ENCODE measurements at regions not wholly inside any gene's neighbourhood (a gene's known extent, or its start where the extent isn't known, plus 50 kb on each side); places are given as distances from the start of the nearest gene placed in this dataset.

DNA sequence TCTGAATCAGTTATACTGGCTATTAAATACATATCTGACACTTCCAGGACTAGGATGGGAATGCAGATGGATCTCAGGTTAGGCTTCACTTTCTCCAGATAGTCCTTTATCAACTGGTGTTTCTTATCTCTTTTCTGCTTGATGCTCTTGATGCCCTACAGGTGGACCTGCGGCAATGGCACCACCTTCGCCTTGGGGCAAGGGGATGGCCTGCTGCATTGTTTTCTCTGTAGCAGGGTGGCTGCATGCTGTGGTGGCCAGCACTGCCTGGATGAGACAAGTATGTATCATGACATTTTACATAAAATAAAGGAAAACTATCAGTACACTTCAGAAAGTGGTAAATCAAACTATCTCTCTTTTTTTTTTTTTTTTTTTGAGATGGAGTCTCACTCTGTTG is 217.7 kb upstream of the ZP4 start:
- no peak overlapping the region for H3K27ac ChIP-seq
- H3K9ac ChIP-seq: no peak overlapping the region
- TF ChIP-seq Cebpa-rat (IDR thresholded peaks at IDR 0.05): no peak
- no peak overlapping the region for H3K4me2 ChIP-seq
- H3K4me3 ChIP-seq: no peak overlapping the region
- no peaks in the 10 kb centered on the region for H3K9me3 ChIP-seq
- H4K20me1 ChIP-seq: no peaks in the 10 kb centered on the region
- H3K4me1 ChIP-seq: no peaks in the 10 kb centered on the region
- no peaks in the 10 kb centered on the region for H3K27me3 ChIP-seq
- no peaks in the 10 kb centered on the region for H3K36me3 ChIP-seq

DNA sequence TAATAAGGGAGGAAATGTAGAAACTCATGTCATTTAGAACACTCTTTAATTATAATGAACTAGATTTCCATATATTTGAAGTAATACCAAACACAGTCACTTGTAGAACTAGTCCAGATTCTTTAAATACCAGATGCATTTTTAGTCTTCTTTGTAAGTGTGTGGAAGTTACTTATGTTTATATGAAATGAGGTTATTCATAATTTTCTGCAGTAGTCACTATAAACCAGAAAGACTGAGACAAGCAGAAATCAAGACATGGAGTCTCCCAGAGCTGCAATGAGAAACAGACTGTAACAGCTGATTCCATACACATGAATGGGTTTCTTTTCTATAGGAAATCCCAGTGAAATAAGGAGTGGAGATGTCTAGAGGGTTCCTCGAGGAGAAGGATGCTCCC is 216.6 kb upstream of the ZP4 start:
- no peak overlapping the region for H3K27ac ChIP-seq
- H3K9me3 ChIP-seq: no peaks in the 10 kb centered on the region
- H3K4me1 ChIP-seq: no peaks in the 10 kb centered on the region
- no peaks in the 10 kb centered on the region for H4K20me1 ChIP-seq
- no peaks in the 10 kb centered on the region for H3K27me3 ChIP-seq
- TF ChIP-seq Cebpa-rat (IDR thresholded peaks at IDR 0.05): no peak
- H3K4me2 ChIP-seq: no peak overlapping the region
- no peak overlapping the region for H3K4me3 ChIP-seq
- no peak overlapping the region for H3K9ac ChIP-seq
- no peaks in the 10 kb centered on the region for H3K36me3 ChIP-seq

DNA sequence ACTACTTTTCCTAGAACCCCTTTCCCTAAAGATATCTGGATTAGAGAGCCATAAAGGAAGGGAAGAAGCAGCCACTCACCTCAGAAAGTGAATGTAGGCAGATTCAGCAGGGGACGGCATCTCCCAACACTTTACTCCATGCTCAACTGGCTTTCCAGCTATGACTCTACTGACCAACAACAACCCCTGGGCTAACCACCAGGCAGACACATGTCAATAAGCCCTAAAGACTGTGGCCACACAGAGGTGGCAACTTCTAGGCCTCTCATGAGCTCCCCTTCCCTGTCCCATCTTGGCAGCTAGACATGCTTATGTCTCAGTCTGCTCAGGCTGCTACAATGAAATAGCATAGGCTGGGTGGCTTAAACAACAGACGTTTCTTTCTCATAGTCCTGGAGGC is 214.0 kb upstream of the ZP4 start:
- no peaks in the 10 kb centered on the region for H3K9me3 ChIP-seq
- no peaks in the 10 kb centered on the region for H4K20me1 ChIP-seq
- no peaks in the 10 kb centered on the region for H3K4me1 ChIP-seq
- no peak overlapping the region for H3K4me2 ChIP-seq
- no peak overlapping the region for H3K9ac ChIP-seq
- H3K4me3 ChIP-seq: no peak overlapping the region
- H3K27me3 ChIP-seq: no peaks in the 10 kb centered on the region
- no peaks in the 10 kb centered on the region for H3K36me3 ChIP-seq
- no peak overlapping the region for H3K27ac ChIP-seq
- no peak for TF ChIP-seq Cebpa-rat (IDR thresholded peaks at IDR 0.05)

DNA sequence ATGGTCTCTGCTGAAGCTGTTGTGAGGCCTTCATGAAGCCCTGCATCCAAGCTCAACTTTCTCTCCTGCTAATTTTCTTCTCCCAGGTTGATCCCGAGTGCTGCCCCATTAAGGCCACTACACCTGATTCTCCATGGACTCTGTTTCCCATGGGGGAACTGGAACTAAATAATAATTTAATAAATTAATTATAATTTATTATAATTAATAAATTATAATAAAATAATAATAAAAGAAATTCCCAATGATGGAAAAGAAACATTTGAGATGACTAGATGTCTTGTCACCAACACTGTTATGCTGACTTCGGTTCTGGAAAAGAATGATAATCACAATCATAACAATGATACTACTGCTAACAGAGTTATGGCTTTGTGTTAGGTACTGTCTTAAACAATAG is 211.2 kb upstream of the ZP4 start:
- Histone ChIP-seq H3K9ac (no peak overlapping the region), H4K20me1 (no peaks in the 10 kb centered on the region), H3K4me2 (no peak overlapping the region), H3K27me3 (no peaks in the 10 kb centered on the region), H3K4me1 (no peaks in the 10 kb centered on the region), H3K4me3 (no peak overlapping the region), H3K9me3 (no peaks in the 10 kb centered on the region), H3K27ac (no peak overlapping the region), H3K36me3 (no peaks in the 10 kb centered on the region)
- TF ChIP-seq Cebpa-rat (IDR thresholded peaks at IDR 0.05): no peak

DNA sequence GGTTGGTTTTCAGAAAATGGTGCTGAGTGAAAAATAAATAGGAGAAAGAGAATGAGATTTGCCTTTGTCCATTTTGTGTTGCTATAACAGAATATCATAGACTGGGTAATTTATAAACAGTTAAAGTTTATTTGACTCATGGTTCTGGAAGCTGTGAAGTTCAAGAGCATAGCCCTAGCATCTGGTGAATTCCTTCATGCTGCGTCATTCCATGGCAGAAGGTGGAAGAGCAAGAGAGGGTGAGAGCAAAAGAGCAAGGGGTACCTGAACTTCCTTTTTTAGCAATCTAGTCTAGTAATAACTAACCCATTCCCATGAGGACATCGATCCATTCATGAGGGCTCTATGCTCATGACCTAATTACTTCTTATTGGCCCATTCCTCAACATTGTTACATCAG is 209.1 kb upstream of the ZP4 start:
- no peak overlapping the region for H3K9ac ChIP-seq
- H4K20me1 ChIP-seq: no peaks in the 10 kb centered on the region
- no peak for TF ChIP-seq Cebpa-rat (IDR thresholded peaks at IDR 0.05)
- H3K36me3 ChIP-seq: no peaks in the 10 kb centered on the region
- H3K4me1 ChIP-seq: no peaks in the 10 kb centered on the region
- no peak overlapping the region for H3K27ac ChIP-seq
- H3K4me2 ChIP-seq: no peak overlapping the region
- H3K27me3 ChIP-seq: no peaks in the 10 kb centered on the region
- H3K9me3 ChIP-seq: no peaks in the 10 kb centered on the region
- H3K4me3 ChIP-seq: no peak overlapping the region

DNA sequence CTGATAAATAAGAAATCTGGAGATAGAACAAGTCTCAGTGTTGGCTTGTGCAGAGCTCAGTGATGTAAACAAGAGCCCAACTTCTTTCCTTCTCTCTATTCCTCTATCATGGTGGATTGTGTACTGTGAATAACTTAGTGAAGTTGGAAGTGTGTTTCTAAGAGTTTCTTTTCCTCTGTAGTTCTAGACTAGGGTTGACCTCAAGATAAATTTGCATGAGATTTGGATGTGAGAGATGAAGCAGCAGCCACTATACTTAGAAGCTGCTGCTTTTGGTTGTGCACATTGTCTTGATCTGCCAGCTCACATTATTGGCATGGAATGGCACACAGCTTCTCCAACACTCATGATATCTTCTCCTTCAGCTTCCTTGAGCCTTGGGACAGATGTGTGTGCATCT is 198.9 kb upstream of the ZP4 start:
- no peaks in the 10 kb centered on the region for H3K9me3 ChIP-seq
- no peaks in the 10 kb centered on the region for H4K20me1 ChIP-seq
- H3K27ac ChIP-seq: no peak overlapping the region
- H3K4me3 ChIP-seq: no peak overlapping the region
- no peaks in the 10 kb centered on the region for H3K27me3 ChIP-seq
- H3K4me1 ChIP-seq: no peaks in the 10 kb centered on the region
- H3K9ac ChIP-seq: no peak overlapping the region
- H3K4me2 ChIP-seq: no peak overlapping the region
- H3K36me3 ChIP-seq: no peaks in the 10 kb centered on the region
- no peak for TF ChIP-seq Cebpa-rat (IDR thresholded peaks at IDR 0.05)

DNA sequence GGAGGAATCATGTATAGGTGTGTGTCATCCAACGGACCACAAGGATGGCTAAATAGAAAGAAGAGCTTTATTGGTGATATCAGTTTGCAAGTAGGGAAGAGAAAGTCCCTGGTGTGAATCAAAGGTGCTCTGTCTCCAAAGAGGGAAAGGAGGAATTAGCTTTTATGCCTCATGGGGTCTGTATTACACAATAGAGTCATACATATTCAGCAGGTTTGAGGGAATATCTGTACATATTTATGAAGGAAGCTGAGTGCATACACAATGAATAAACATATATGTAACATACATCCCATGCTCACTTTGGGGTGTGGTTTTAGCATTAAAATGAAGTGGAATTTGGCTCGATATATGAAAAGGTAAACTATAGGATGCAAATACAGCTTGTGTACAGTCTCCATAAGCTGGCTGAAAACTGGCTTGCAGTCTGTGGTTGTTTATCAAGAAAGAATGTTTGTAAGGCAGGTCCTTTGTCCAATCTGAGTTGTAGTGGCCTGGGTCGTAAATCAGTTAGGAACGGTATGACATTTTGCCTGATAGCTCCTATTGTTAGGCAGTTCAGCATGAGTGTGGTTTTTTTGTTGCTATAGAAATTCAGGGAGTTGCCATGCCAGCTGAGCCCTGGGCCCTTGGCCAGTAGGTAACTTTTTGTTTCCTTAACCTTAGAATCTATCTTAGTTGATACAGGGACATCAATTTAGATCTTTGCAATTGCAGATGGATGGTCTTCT is 198.0 kb upstream of the ZP4 start:
- no peak for TF ChIP-seq Cebpa-rat (IDR thresholded peaks at IDR 0.05)
- H3K36me3 ChIP-seq: no peaks in the 10 kb centered on the region
- H3K4me3 ChIP-seq: no peak overlapping the region
- no peaks in the 10 kb centered on the region for H3K4me1 ChIP-seq
- no peaks in the 10 kb centered on the region for H3K9me3 ChIP-seq
- no peak overlapping the region for H3K27ac ChIP-seq
- H3K9ac ChIP-seq: no peak overlapping the region
- no peaks in the 10 kb centered on the region for H4K20me1 ChIP-seq
- H3K4me2 ChIP-seq: no peak overlapping the region
- H3K27me3 ChIP-seq: no peaks in the 10 kb centered on the region

DNA sequence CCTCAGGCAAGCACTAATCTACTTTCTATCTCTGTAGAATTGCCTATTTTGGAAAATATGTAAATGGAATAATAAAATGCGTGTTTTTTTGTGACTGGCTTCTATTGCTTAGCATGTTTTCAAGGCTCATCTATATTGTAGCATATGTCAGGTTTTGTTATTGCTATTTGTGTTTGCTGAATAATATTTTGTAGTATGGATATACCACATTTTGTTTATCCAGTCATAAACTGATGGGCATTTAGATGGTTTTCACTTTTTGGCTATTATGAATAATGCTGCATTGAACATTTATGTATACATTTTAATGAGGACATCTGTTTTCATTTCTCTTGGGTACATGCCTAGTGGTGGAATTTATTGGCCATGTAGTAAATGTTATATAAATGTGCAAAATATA is 183.3 kb upstream of the ZP4 start:
- H3K4me3 ChIP-seq: no peak overlapping the region
- H3K9ac ChIP-seq: no peak overlapping the region
- H3K4me2 ChIP-seq: no peak overlapping the region
- H3K9me3 ChIP-seq: peaks cover 10% of the 10 kb centered on the region; the same call in 1 of the 2 replicates
- H3K27ac ChIP-seq: no peak overlapping the region
- no peak for TF ChIP-seq Cebpa-rat (IDR thresholded peaks at IDR 0.05)
- H3K27me3 ChIP-seq: no peaks in the 10 kb centered on the region
- no peaks in the 10 kb centered on the region for H3K4me1 ChIP-seq
- H4K20me1 ChIP-seq: no peaks in the 10 kb centered on the region
- no peaks in the 10 kb centered on the region for H3K36me3 ChIP-seq

DNA sequence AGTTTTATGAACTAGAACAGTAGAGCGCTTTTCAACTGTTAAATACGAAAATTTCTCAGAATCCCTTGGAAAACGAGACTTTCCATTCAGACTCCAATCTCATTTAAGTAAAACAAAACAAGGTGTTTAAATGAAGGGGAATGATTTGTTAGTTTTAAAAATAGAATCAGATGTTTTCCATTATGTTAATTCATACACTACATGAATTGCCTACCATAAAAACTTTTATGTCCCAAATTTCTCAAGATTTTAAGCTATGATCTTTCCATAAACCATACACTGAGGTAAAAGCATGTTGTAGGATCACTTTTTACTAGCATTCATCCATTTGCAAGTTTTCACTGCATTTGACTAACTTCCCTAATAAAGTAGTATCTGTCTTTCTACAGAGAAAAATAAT is 180.3 kb upstream of the ZP4 start:
- no peak for TF ChIP-seq Cebpa-rat (IDR thresholded peaks at IDR 0.05)
- H3K27ac ChIP-seq: no peak overlapping the region
- no peak overlapping the region for H3K9ac ChIP-seq
- no peaks in the 10 kb centered on the region for H3K27me3 ChIP-seq
- H3K36me3 ChIP-seq: no peaks in the 10 kb centered on the region
- H4K20me1 ChIP-seq: no peaks in the 10 kb centered on the region
- no peak overlapping the region for H3K4me2 ChIP-seq
- no peak overlapping the region for H3K4me3 ChIP-seq
- H3K4me1 ChIP-seq: no peaks in the 10 kb centered on the region
- H3K9me3 ChIP-seq: peaks cover 3% of the 10 kb centered on the region; the same call in 1 of the 2 replicates

DNA sequence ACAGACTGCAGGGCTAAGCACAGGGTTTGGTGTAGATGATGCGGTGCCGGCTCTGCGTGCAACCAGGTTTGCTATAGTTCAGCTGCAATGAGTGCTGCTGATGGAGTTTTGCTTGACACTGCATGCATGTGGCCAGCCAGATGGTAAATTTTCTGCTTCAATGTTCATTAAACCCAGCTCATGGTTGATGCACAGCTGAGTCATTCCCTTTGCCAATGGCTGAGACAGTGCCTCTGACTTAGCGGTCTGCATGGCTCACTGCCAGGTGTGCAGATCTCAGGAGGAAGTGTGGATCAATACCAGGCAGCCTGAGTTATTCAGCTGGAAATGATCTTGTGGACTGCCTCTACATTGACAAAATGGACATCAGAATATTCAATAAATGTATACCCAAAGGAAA is 172.7 kb upstream of the ZP4 start:
- Histone ChIP-seq H3K36me3 (no peaks in the 10 kb centered on the region), H4K20me1 (no peaks in the 10 kb centered on the region), H3K9ac (no peak overlapping the region), H3K27ac (peak overlapping the region; percentile 71), H3K27me3 (no peaks in the 10 kb centered on the region), H3K4me1 (peaks cover 28% of the 10 kb centered on the region), H3K4me3 (no peak overlapping the region), H3K4me2 (peak overlapping the region; percentile 77), H3K9me3 (peaks cover 10% of the 10 kb centered on the region)
- no peak for TF ChIP-seq Cebpa-rat (IDR thresholded peaks at IDR 0.05)

All from BLaER1 (cell line).